SIG-M5 (cell line): ENCODE measurements at regions not wholly inside any gene's neighbourhood (a gene's known extent, or its start where the extent isn't known, plus 50 kb on each side); places are given as distances from the start of the nearest gene placed in this dataset.

Experiments
- DNase-seq: peaks from one replicate; lab custom pipeline; 2025; lab: John Stamatoyannopoulos, UW

GRCh38 chr22:27638329-27639233, 163.0 kb downstream of the MN1 start:
- DNase-seq, result no peak

- no peak for DNase-seq
Observed at GRCh38 chr22:27639248-27640086, 162.1 kb downstream of the MN1 start.

GRCh38 chr22:27641049-27641795, 160.3 kb downstream of the MN1 start:
- DNase-seq, result no peak

GRCh38 chr22:27642104-27642800, 159.3 kb downstream of the MN1 start:
- no peak for DNase-seq

- DNase-seq, result no peak
Observed at GRCh38 chr22:27643907-27644306, 157.6 kb downstream of the MN1 start.

- no peak for DNase-seq
Observed at GRCh38 chr22:27644566-27644965, 157.0 kb downstream of the MN1 start.

GRCh38 chr22:27647540-27647939, 154.0 kb downstream of the MN1 start:
- DNase-seq, result no peak

GRCh38 chr22:27648074-27648473, 153.5 kb downstream of the MN1 start:
- DNase-seq, result no peak

GRCh38 chr22:27648853-27649252, 152.7 kb downstream of the MN1 start:
- no peak for DNase-seq

GRCh38 chr22:27650572-27650971, 151.0 kb downstream of the MN1 start:
- DNase-seq, result no peak

GRCh38 chr22:27650985-27651384, 150.6 kb downstream of the MN1 start:
- DNase-seq, result no peak

GRCh38 chr22:27651486-27651885, 150.1 kb downstream of the MN1 start:
- DNase-seq, result no peak

- DNase-seq, result no peak
Observed at GRCh38 chr22:27654546-27655445, 146.8 kb downstream of the MN1 start.

- DNase-seq, result no peak
Observed at GRCh38 chr22:27655582-27656185, 145.9 kb downstream of the MN1 start.

GRCh38 chr22:27656970-27657369, 144.6 kb downstream of the MN1 start:
- DNase-seq, result no peak

GRCh38 chr22:27660306-27660705, 141.2 kb downstream of the MN1 start:
- no peak for DNase-seq

- no peak for DNase-seq
Observed at GRCh38 chr22:27662359-27663301, 138.9 kb downstream of the MN1 start.

GRCh38 chr22:27663812-27664211, 137.7 kb downstream of the MN1 start:
- DNase-seq, result no peak
